Middle frontal gyrus (tissue), 1 donor: ENCODE measurements at regions not wholly inside any gene's neighbourhood (a gene's known extent, or its start where the extent isn't known, plus 50 kb on each side); places are given as distances from the start of the nearest gene placed in this dataset.

Source experiments
- DNase-seq: peaks from one replicate; pipeline ENCODE4 v3.0.0-alpha.2; 2015; ENCODE audit warnings: low spot score; ENCODE audit errors: extremely low spot score

GRCh38 chr15:61541516-61541915 is 312.4 kb upstream of the RORA start:
- no peak for DNase-seq

GRCh38 chr15:61537337-61537736 is 308.2 kb upstream of the RORA start:
- no peak for DNase-seq

- DNase-seq: no peak
Measured at GRCh38 chr15:61534986-61535385, 305.9 kb upstream of the RORA start.

- DNase-seq: no peak
Measured at GRCh38 chr15:61530769-61531168, 301.7 kb upstream of the RORA start.

- DNase-seq: no peak
Measured at GRCh38 chr15:61528581-61528910, 299.4 kb upstream of the RORA start.

- DNase-seq: no peak
Measured at GRCh38 chr15:61527836-61528580, 298.9 kb upstream of the RORA start.

GRCh38 chr15:61524545-61524944 is 295.4 kb upstream of the RORA start:
- DNase-seq: no peak

- DNase-seq: no peak
Measured at GRCh38 chr15:61524086-61524485, 295.0 kb upstream of the RORA start.

- DNase-seq: no peak
Measured at GRCh38 chr15:61522411-61522810, 293.3 kb upstream of the RORA start.

GRCh38 chr15:61521953-61522352 is 292.9 kb upstream of the RORA start:
- no peak for DNase-seq

- no peak for DNase-seq
Measured at GRCh38 chr15:61519296-61519695, 290.2 kb upstream of the RORA start.

GRCh38 chr15:61518191-61518950 is 289.3 kb upstream of the RORA start:
- DNase-seq: no peak

GRCh38 chr15:61517776-61518175 is 288.7 kb upstream of the RORA start:
- DNase-seq: no peak

- no peak for DNase-seq
Measured at GRCh38 chr15:61517335-61517734, 288.2 kb upstream of the RORA start.

- DNase-seq: no peak
Measured at GRCh38 chr15:61511756-61512155, 282.7 kb upstream of the RORA start.

GRCh38 chr15:61511089-61511488 is 282.0 kb upstream of the RORA start:
- no peak for DNase-seq

GRCh38 chr15:61509327-61509840 is 280.3 kb upstream of the RORA start:
- DNase-seq: no peak

GRCh38 chr15:61503383-61503969 is 274.4 kb upstream of the RORA start:
- DNase-seq: no peak

GRCh38 chr15:61501815-61502389 is 272.8 kb upstream of the RORA start:
- no peak for DNase-seq

- DNase-seq: no peak
Measured at GRCh38 chr15:61500951-61501620, 272.0 kb upstream of the RORA start.

- no peak for DNase-seq
Measured at GRCh38 chr15:61500523-61500922, 271.4 kb upstream of the RORA start.
